ENCODE measurements at regions not wholly inside any gene's neighbourhood (a gene's known extent, or its start where the extent isn't known, plus 50 kb on each side); places are given as distances from the start of the nearest gene placed in this dataset.

GRCh38 chr1:184906761-184907160, 67.5 kb downstream of the NIBAN1 start:
- H3K4me3 ChIP-seq: no peak overlapping the region
- H3K36me3 ChIP-seq (ENCODE audit: low read depth): no peaks in the 10 kb centered on the region
- DNase-seq: no peak
- H3K4me1 ChIP-seq (ENCODE audit: low read depth): peaks cover 4% of the 10 kb centered on the region
- H3K9me3 ChIP-seq: no peaks in the 10 kb centered on the region
- TF ChIP-seq, protein P1, sequence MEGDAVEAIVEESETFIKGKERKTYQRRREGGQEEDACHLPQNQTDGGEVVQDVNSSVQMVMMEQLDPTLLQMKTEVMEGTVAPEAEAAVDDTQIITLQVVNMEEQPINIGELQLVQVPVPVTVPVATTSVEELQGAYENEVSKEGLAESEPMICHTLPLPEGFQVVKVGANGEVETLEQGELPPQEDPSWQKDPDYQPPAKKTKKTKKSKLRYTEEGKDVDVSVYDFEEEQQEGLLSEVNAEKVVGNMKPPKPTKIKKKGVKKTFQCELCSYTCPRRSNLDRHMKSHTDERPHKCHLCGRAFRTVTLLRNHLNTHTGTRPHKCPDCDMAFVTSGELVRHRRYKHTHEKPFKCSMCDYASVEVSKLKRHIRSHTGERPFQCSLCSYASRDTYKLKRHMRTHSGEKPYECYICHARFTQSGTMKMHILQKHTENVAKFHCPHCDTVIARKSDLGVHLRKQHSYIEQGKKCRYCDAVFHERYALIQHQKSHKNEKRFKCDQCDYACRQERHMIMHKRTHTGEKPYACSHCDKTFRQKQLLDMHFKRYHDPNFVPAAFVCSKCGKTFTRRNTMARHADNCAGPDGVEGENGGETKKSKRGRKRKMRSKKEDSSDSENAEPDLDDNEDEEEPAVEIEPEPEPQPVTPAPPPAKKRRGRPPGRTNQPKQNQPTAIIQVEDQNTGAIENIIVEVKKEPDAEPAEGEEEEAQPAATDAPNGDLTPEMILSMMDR (IDR thresholded peaks at IDR 0.05): no peak
- intact Hi-C loops (cut with DNase I, micrococcal nuclease): no loop called here
- no peak for ATAC-seq

- DNase-seq (peak in 1 of 3 donors; percentile 57), ATAC-seq (peak; percentile 92)
- no peaks in the 10 kb centered on the region for H3K9me3 ChIP-seq
- no peak overlapping the region for H3K4me3 ChIP-seq
- H3K36me3 ChIP-seq (ENCODE audit: low read depth): no peaks in the 10 kb centered on the region
- intact Hi-C loops (cut with DNase I, micrococcal nuclease): no loop called here
- H3K4me1 ChIP-seq (ENCODE audit: low read depth): peaks cover 4% of the 10 kb centered on the region
- TF ChIP-seq, protein P1 (IDR thresholded peaks at IDR 0.05): no peak
Observed at GRCh38 chr1:184905601-184906322, 68.5 kb downstream of the NIBAN1 start.

DNA sequence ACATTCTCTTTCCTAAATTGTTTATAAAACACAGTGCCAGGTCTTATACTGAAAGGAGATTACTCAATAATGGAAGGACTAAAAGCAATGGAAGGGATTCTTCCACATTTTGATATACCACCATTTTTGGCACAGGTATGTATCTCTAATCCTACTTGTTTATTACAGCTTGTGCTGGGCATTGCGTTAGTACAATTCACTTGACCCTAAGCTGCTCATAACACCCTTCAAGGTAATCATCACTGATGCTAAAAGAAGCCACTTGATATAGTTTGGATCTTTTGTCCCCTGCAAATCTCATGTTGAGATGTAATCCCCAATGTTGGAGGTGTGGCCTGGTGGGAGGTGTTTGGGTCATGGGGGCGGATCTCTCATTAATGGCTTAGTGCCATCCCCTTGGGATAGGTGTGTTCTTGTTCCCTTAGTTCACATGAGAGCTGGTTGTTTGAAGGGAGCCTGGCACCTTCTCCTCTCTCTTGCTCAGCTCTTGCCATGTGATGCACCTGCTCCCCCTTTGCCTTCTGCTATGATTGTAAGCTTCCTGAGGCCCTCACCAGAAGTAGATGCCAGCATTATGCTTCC, 71.1 kb downstream of the NIBAN1 start:
- ATAC-seq (no peak), DNase-seq (no peak)
- Histone ChIP-seq H3K9me3 (no peaks in the 10 kb centered on the region), H3K4me1 (ENCODE audit: low read depth) (peaks cover 4% of the 10 kb centered on the region), H3K36me3 (ENCODE audit: low read depth) (no peaks in the 10 kb centered on the region), H3K4me3 (no peak overlapping the region)
- intact Hi-C loops (cut with DNase I, micrococcal nuclease): no loop called here
- TF ChIP-seq, protein P1 (IDR thresholded peaks at IDR 0.05): no peak

DNA sequence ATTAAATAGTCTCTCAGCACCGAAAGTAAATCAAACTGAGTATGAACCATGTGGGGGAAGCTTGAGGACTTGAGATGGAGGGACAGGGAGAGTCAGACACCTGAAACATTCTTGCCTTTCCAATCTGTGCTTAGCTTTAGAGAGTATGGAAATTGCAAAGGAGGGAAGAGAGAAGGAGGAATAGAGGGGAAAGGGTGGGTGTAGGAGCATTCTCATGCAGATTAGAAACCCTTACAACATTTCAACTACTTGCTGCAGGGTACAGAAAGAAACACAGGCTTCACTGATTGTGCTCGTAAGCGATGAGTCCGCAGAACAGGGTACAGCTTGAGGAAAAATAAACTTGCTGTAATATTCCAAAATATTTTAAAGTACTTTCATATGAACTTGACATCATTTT, 73.8 kb downstream of the NIBAN1 start:
- Histone ChIP-seq H3K36me3 (ENCODE audit: low read depth) (no peaks in the 10 kb centered on the region), H3K4me1 (ENCODE audit: low read depth) (peaks cover 4% of the 10 kb centered on the region), H3K9me3 (no peaks in the 10 kb centered on the region), H3K4me3 (no peak overlapping the region)
- DNase-seq (no peak), ATAC-seq (no peak)
- TF ChIP-seq, protein P1 (IDR thresholded peaks at IDR 0.05): no peak
- intact Hi-C loops (cut with DNase I, micrococcal nuclease): no loop called here

GRCh38 chr1:184896000-184896399, 78.3 kb downstream of the NIBAN1 start:
- intact Hi-C loops (cut with DNase I, micrococcal nuclease): no loop called here

More at GRCh38 chr1:184896000-184896399, 78.3 kb downstream of the NIBAN1 start:
- DNase-seq (no peak), ATAC-seq (no peak)
- Histone ChIP-seq H3K9me3 (no peaks in the 10 kb centered on the region), H3K36me3 (ENCODE audit: low read depth) (no peaks in the 10 kb centered on the region), H3K4me3 (no peak overlapping the region), H3K4me1 (ENCODE audit: low read depth) (no peaks in the 10 kb centered on the region)
- TF ChIP-seq, protein P1 (IDR thresholded peaks at IDR 0.05): no peak
